SK-N-SH treated with all-trans-retinoic acid at 6 μM for 48 hours (cell line): ENCODE measurements at regions not wholly inside any gene's neighbourhood (a gene's known extent, or its start where the extent isn't known, plus 50 kb on each side); places are given as distances from the start of the nearest gene placed in this dataset.
"Not testable (repeated sequence)": the region's sequence is repeated elsewhere in the genome, so short reads cannot be mapped to it uniquely, and the experiment has no call there.

Experiments used
- ATAC-seq: fragments of 200-7000 bp; cut with Tn5 transposase; 3 replicates; pipeline ENCODE4 v1.9.1; 2020; ENCODE audit warnings: mild to moderate bottlenecking, moderate library complexity
- ARNTL ChIP-seq: fragments of 450-650 bp; formaldehyde crosslinking; IDR thresholded peaks from 2 replicates; pipeline ENCODE4 v1.5.0; 2020; ENCODE audit warnings: low read depth, mild to moderate bottlenecking, moderate library complexity, borderline replicate concordance
- BACH2 ChIP-seq: fragments of 250-450 bp; sonication (Bioruptor Pico); IDR thresholded peaks from 2 replicates; pipeline ENCODE4 v1.9.0; 2021; ENCODE audit warnings: mild to moderate bottlenecking, borderline replicate concordance
- CSDC2 ChIP-seq: fragments of 250-450 bp; sonication (Bioruptor Pico); IDR thresholded peaks from 2 replicates; pipeline ENCODE4 v1.5.0; 2020; ENCODE audit warnings: mild to moderate bottlenecking, moderate library complexity
- ESRRG ChIP-seq: fragments of 250-450 bp; sonication (Bioruptor Pico); IDR thresholded peaks from 2 replicates; pipeline ENCODE4 v1.6.1; 2021; ENCODE audit warnings: mild to moderate bottlenecking
- GLIS3 ChIP-seq: fragments of 250-450 bp; sonication (Bioruptor Pico); IDR thresholded peaks from 2 replicates; pipeline ENCODE4 v1.5.0; 2020; ENCODE audit warnings: mild to moderate bottlenecking, moderate library complexity
- ISL1 ChIP-seq: fragments of 250-450 bp; sonication (Bioruptor Pico); IDR thresholded peaks from 2 replicates; pipeline ENCODE4 v2.1.2; 2022; ENCODE audit warnings: mild to moderate bottlenecking, moderate library complexity
- OSR1 ChIP-seq: fragments of 250-450 bp; sonication (Bioruptor Pico); IDR thresholded peaks from 2 replicates; pipeline ENCODE4 v1.8.0; 2022; ENCODE audit warnings: moderate library complexity, mild to moderate bottlenecking, inconsistent platforms
- PATZ1 ChIP-seq: fragments of 250-450 bp; sonication (Bioruptor Pico); IDR thresholded peaks from 2 replicates; pipeline ENCODE4 v1.8.0; 2020; ENCODE audit warnings: mild to moderate bottlenecking, moderate library complexity, borderline replicate concordance
- POU6F1 ChIP-seq: fragments of 250-450 bp; sonication (Bioruptor Pico); IDR thresholded peaks from 2 replicates; pipeline ENCODE4 v1.8.0; 2021; ENCODE audit warnings: low read depth, mild to moderate bottlenecking, moderate library complexity, borderline replicate concordance
- PPARA ChIP-seq: fragments of 250-450 bp; sonication (Bioruptor Pico); IDR thresholded peaks from 2 replicates; pipeline ENCODE4 v1.5.0; 2020; ENCODE audit warnings: mild to moderate bottlenecking, borderline replicate concordance
- RARB ChIP-seq: fragments of 250-450 bp; sonication (Bioruptor Pico); IDR thresholded peaks from 2 replicates; pipeline ENCODE4 v1.8.0; 2021; ENCODE audit warnings: mild to moderate bottlenecking, moderate library complexity
- SNAI2 ChIP-seq: fragments of 250-450 bp; sonication (Bioruptor Pico); IDR thresholded peaks from 2 replicates; pipeline ENCODE4 v1.5.0; 2020; ENCODE audit warnings: mild to moderate bottlenecking, moderate library complexity
- TCF4 ChIP-seq: fragments of 250-450 bp; sonication (Bioruptor Pico); IDR thresholded peaks from 2 replicates; pipeline ENCODE4 v1.8.0; 2021; ENCODE audit warnings: mild to moderate bottlenecking, moderate library complexity, borderline replicate concordance
- TSHZ2 ChIP-seq: fragments of 250-450 bp; sonication (Bioruptor Pico); IDR thresholded peaks from 2 replicates; pipeline ENCODE4 v1.5.0; 2020; ENCODE audit warnings: mild to moderate bottlenecking, moderate library complexity
- ZC3H10 ChIP-seq: fragments of 250-450 bp; sonication (Bioruptor Pico); IDR thresholded peaks from 2 replicates; pipeline ENCODE4 v1.5.1; 2021; ENCODE audit warnings: mild to moderate bottlenecking, moderate library complexity
- ZFP3 ChIP-seq: fragments of 250-450 bp; sonication (Bioruptor Pico); IDR thresholded peaks from 2 replicates; pipeline ENCODE4 v1.5.0; 2020; ENCODE audit warnings: mild to moderate bottlenecking, moderate library complexity
- ZFP30 ChIP-seq: fragments of 450-650 bp; formaldehyde crosslinking; IDR thresholded peaks from 2 replicates; pipeline ENCODE4 v1.5.0; 2022; ENCODE audit warnings: mild to moderate bottlenecking, moderate library complexity
- ZNF565 ChIP-seq: fragments of 450-650 bp; formaldehyde crosslinking; conservative IDR thresholded peaks from 2 replicates; pipeline ENCODE4 v1.5.0; 2020; ENCODE audit warnings: low read depth, mild to moderate bottlenecking, moderate library complexity
- ZNF8 ChIP-seq: fragments of 450-650 bp; formaldehyde crosslinking; IDR thresholded peaks from 2 replicates; pipeline ENCODE4 v1.5.0; 2020; ENCODE audit warnings: mild to moderate bottlenecking, moderate library complexity

- no peak for ATAC-seq
These were observed 157.6 kb downstream of the OR4M2 start for GRCh38 chr15:22237891-22238275.

GRCh38 chr15:22238276-22238958, 158.1 kb downstream of the OR4M2 start:
- peak; percentile 58 for ATAC-seq

More at GRCh38 chr15:22237891-22238275, 157.6 kb downstream of the OR4M2 start:
- TF ChIP-seq BACH2, result no peak
- no peak for TF ChIP-seq ZNF565 (CRISPR knock-in tag)
- TF ChIP-seq RARB (CRISPR knock-in tag), result no peak

GRCh38 chr15:22238959-22239805, 158.9 kb downstream of the OR4M2 start:
- ATAC-seq, result not testable (repeated sequence)

GRCh38 chr15:22239806-22240180, 159.5 kb downstream of the OR4M2 start:
- ATAC-seq, result no peak
- TF ChIP-seq PPARA (CRISPR knock-in tag) (no peak), POU6F1 (no peak)
- TF ChIP-seq, all 23 proteins: peak for 0

GRCh38 chr15:22240403-22240802, 160.1 kb downstream of the OR4M2 start:
- ATAC-seq, result no peak
- TF ChIP-seq BACH2 (no peak), ZNF8 (CRISPR knock-in tag) (no peak), ZNF565 (CRISPR knock-in tag) (no peak)

GRCh38 chr15:22240986-22241385, 160.7 kb downstream of the OR4M2 start:
- TF ChIP-seq ZFP3 (CRISPR knock-in tag), result no peak
- no peak for TF ChIP-seq PATZ1 (CRISPR knock-in tag)
- TF ChIP-seq ESRRG (CRISPR knock-in tag), result no peak
- no peak for TF ChIP-seq OSR1 (CRISPR knock-in tag)
- no peak for TF ChIP-seq CSDC2
- no peak for TF ChIP-seq GLIS3
- no peak for TF ChIP-seq TSHZ2 (CRISPR knock-in tag)
- TF ChIP-seq ARNTL (CRISPR knock-in tag), result no peak
- no peak for ATAC-seq

- TF ChIP-seq ESRRG (CRISPR knock-in tag), result no peak
- no peak for TF ChIP-seq RARB (CRISPR knock-in tag)
- no peak for TF ChIP-seq GLIS3
- no peak for TF ChIP-seq OSR1 (CRISPR knock-in tag)
- TF ChIP-seq CSDC2, result no peak
- no peak for TF ChIP-seq SNAI2 (CRISPR knock-in tag)
- no peak for TF ChIP-seq ZFP3 (CRISPR knock-in tag)
- TF ChIP-seq ZNF8 (CRISPR knock-in tag), result no peak
- no peak for TF ChIP-seq BACH2
- TF ChIP-seq ISL1, result no peak
- no peak for TF ChIP-seq PATZ1 (CRISPR knock-in tag)
- no peak for TF ChIP-seq ZC3H10 (CRISPR knock-in tag)
- TF ChIP-seq TCF4 (CRISPR knock-in tag), result no peak
- TF ChIP-seq PPARA (CRISPR knock-in tag), result no peak
- no peak for TF ChIP-seq POU6F1
- no peak for TF ChIP-seq ZFP30 (CRISPR knock-in tag)
- no peak for ATAC-seq
These were observed 161.1 kb downstream of the OR4M2 start for GRCh38 chr15:22241451-22241850.

- ATAC-seq, result not testable (repeated sequence)
These were observed 162.0 kb downstream of the OR4M2 start for GRCh38 chr15:22242311-22242710.
